ENCODE measurements at regions not wholly inside any gene's neighbourhood (a gene's known extent, or its start where the extent isn't known, plus 50 kb on each side); places are given as distances from the start of the nearest gene placed in this dataset.

DNA sequence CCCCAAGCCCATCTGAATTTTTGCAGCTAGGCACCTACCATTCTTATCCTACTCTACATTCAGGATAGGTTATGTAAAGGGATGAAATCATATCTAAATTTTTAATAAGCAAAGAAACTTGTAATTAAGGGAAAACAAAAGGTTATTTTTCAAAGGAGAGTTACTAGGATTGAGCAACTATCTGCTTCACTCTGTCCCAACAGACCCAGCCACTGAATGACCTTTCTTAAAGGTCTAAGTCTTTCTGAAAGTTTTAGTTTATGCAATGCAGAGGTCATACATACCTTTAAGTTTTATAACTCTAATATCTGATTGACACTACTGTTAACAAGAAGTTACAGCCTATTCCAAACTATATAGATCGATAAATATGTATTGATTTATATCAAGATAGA lies 209.2 kb upstream of the CTNNB1 start:
- TF ChIP-seq CTCF (IDR thresholded peaks at IDR 0.05; ENCODE audit: control extremely low read depth in 1 of 3, insufficient read depth in 1 of 3, low read depth in 1 of 3, low read length in 3 of 3): no peak
- no peak for TF ChIP-seq NANOG (IDR thresholded peaks at IDR 0.05; ENCODE audit: insufficient read depth, low read depth, low read length, poor library complexity, severe bottlenecking)
- no peak for TF ChIP-seq ZNF274 (IDR thresholded peaks at IDR 0.05; ENCODE audit: borderline replicate concordance, extremely low read depth, low read length)
- no peak for TF ChIP-seq POLR2A (IDR thresholded peaks at IDR 0.05; ENCODE audit: control extremely low read depth in 1 of 2, low read depth in 2 of 2, low read length in 2 of 2)
